K562 (cell line): ENCODE measurements at regions not wholly inside any gene's neighbourhood (a gene's known extent, or its start where the extent isn't known, plus 50 kb on each side); places are given as distances from the start of the nearest gene placed in this dataset.

ENCODE experiments used
- CHD2 ChIP-seq: IDR thresholded peaks from 2 replicates; pipeline ENCODE4 v1.6.1; 2011; ENCODE audit warnings: low read depth, low read length
- CREM ChIP-seq: IDR thresholded peaks from 2 replicates; pipeline ENCODE4 v1.6.1; 2014; ENCODE audit warnings: antibody characterized with exemption, low read depth
- JUN ChIP-seq, 2 experiments: sonication (generic) in 1 of 2; formaldehyde crosslinking in 1 of 2; IDR thresholded peaks; 2 replicates each; pipeline versions ENCODE4 v1.6.1 to v1.8.0; 2012 to 2022; ENCODE audit warnings: borderline replicate concordance in 2 of 2, mild to moderate bottlenecking in 2 of 2, improper control_type of control experiment in 1 of 2, low read depth in 1 of 2, low read length in 1 of 2, missing genetic modification reagents in 1 of 2
- POLR2A ChIP-seq: fragments of 450-650 bp; conservative IDR thresholded peaks from 2 replicates; pipeline ENCODE4 v1.6.1; 2016
- PURB ChIP-seq: sonication (generic); formaldehyde crosslinking; IDR thresholded peaks from 2 replicates; pipeline ENCODE4 v1.9.0; 2021; ENCODE audit warnings: low read depth, mild to moderate bottlenecking, missing genetic modification reagents
- SIN3A ChIP-seq, 2 experiments: fragments of 150-350 bp in 1 of 2; IDR thresholded peaks; 2 replicates each; pipeline ENCODE4 v1.6.1; 2011 to 2016; ENCODE audit warnings: borderline replicate concordance in 2 of 2, low read depth in 2 of 2, low read length in 2 of 2, mild to moderate bottlenecking in 2 of 2, moderate library complexity in 2 of 2; ENCODE audit not compliant: control insufficient read depth in 1 of 2
- TSC22D4 ChIP-seq: fragments of 450-650 bp; IDR thresholded peaks from 2 replicates; pipeline ENCODE4 v1.6.1; 2016; ENCODE audit warnings: missing genetic modification characterization, missing biosample characterization, control low read depth
- ZC3H11A ChIP-seq: IDR thresholded peaks from 2 replicates; pipeline ENCODE4 v1.6.1; 2012; ENCODE audit warnings: low read depth, low read length, improper control_type of control experiment
- TF ChIP-seq, protein P1 (sequence below): fragments of 450-650 bp; IDR thresholded peaks from 2 replicates; pipeline ENCODE4 v1.6.1; 2016; ENCODE audit warnings: antibody characterized with exemption
- TF ChIP-seq, protein P2 (sequence below): sonication (generic); formaldehyde crosslinking; IDR thresholded peaks from 2 replicates; pipeline ENCODE4 v1.9.0; 2022; ENCODE audit warnings: mild to moderate bottlenecking, missing genetic modification reagents
- TF ChIP-seq, protein P3 (sequence below): fragments of 450-650 bp; formaldehyde crosslinking; IDR thresholded peaks from 2 replicates; pipeline ENCODE4 v1.4.0; 2022; ENCODE audit warnings: missing genetic modification characterization

DNA sequence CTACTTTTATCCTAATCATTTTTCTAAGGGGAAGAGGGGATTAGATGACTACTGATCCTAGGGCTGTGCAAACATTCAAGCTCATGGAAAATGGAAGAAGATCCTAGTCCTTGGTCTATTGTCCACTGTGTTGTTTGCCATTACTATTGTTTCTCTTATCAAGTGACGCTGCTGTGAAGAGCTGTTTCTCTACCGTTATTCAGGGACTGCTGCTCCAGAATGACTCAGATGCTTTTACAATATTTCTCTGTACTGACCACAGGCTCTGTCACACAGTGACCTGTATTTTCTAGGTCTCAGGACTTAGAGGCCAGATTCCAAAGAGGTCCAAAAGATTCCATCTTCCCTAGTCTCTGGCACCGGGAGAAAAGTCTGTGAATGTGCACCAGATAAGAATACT is 159.5 kb upstream of the CHD1 start:
- TF ChIP-seq, protein P1, sequence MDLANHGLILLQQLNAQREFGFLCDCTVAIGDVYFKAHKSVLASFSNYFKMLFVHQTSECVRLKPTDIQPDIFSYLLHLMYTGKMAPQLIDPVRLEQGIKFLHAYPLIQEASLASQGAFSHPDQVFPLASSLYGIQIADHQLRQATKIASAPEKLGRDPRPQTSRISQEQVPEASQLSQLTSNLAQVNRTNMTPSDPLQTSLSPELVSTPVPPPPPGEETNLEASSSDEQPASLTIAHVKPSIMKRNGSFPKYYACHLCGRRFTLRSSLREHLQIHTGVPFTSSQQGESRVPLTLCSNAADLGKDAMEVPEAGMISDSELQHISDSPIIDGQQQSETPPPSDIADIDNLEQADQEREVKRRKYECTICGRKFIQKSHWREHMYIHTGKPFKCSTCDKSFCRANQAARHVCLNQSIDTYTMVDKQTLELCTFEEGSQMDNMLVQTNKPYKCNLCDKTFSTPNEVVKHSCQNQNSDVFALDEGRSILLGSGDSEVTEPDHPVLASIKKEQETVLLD: no peak
- TF ChIP-seq TSC22D4 (tag) (no peak), CREM (no peak), POLR2A (no peak), SIN3A (IDR thresholded peaks at IDR 0.05; ENCODE audit: borderline replicate concordance in 2 of 2, control insufficient read depth in 1 of 2, low read depth in 2 of 2, low read length in 2 of 2) (no peak), ZC3H11A (no peak), JUN (IDR thresholded peaks at IDR 0.05; ENCODE audit: borderline replicate concordance, low read depth, low read length) (no peak), JUN (CRISPR knock-in tag; IDR thresholded peaks at IDR 0.05; ENCODE audit: borderline replicate concordance) (no peak), PURB (no peak), CHD2 (no peak)
- TF ChIP-seq, protein P2, sequence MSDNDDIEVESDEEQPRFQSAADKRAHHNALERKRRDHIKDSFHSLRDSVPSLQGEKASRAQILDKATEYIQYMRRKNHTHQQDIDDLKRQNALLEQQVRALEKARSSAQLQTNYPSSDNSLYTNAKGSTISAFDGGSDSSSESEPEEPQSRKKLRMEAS: no peak
- TF ChIP-seq, protein P3, sequence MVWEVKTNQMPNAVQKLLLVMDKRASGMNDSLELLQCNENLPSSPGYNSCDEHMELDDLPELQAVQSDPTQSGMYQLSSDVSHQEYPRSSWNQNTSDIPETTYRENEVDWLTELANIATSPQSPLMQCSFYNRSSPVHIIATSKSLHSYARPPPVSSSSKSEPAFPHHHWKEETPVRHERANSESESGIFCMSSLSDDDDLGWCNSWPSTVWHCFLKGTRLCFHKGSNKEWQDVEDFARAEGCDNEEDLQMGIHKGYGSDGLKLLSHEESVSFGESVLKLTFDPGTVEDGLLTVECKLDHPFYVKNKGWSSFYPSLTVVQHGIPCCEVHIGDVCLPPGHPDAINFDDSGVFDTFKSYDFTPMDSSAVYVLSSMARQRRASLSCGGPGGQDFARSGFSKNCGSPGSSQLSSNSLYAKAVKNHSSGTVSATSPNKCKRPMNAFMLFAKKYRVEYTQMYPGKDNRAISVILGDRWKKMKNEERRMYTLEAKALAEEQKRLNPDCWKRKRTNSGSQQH (CRISPR knock-in tag): no peak
